GM12875 (cell line): ENCODE measurements at regions not wholly inside any gene's neighbourhood (a gene's known extent, or its start where the extent isn't known, plus 50 kb on each side); places are given as distances from the start of the nearest gene placed in this dataset.

ENCODE experiments used
- H3K4me3 ChIP-seq: one replicate; pipeline ENCODE4 v1.5.1; 2011; ENCODE audit warnings: low read depth, low read length, control low read depth
- TF ChIP-seq, protein P1 (sequence below): IDR thresholded peaks from 2 replicates; pipeline ENCODE4 v1.5.1; 2011; ENCODE audit warnings: low read depth, mild to moderate bottlenecking, control low read depth, inconsistent platforms, low read length, moderate library complexity, borderline replicate concordance; ENCODE audit not compliant: insufficient read depth

DNA sequence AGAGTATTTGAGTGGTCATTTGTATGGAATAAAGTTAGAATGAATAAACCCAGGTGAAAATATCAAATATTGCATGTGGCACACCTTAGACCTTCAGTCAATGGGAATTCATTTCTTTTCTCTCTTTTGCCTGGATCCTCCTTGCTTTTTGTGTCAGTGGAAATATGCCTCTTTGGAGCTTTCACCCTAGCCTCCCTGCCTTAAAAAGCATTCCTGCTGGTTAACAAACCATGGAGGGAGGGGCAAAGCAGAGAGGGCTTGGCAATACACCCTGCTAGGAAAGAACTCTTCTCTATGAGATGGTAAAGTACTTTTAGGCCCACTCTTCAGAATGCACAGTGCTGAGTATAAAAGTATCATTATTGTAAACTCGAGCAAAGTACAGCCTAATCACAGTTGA is 383.7 kb downstream of the DMAC1 start:
- no peak overlapping the region for H3K4me3 ChIP-seq
- TF ChIP-seq, protein P1, sequence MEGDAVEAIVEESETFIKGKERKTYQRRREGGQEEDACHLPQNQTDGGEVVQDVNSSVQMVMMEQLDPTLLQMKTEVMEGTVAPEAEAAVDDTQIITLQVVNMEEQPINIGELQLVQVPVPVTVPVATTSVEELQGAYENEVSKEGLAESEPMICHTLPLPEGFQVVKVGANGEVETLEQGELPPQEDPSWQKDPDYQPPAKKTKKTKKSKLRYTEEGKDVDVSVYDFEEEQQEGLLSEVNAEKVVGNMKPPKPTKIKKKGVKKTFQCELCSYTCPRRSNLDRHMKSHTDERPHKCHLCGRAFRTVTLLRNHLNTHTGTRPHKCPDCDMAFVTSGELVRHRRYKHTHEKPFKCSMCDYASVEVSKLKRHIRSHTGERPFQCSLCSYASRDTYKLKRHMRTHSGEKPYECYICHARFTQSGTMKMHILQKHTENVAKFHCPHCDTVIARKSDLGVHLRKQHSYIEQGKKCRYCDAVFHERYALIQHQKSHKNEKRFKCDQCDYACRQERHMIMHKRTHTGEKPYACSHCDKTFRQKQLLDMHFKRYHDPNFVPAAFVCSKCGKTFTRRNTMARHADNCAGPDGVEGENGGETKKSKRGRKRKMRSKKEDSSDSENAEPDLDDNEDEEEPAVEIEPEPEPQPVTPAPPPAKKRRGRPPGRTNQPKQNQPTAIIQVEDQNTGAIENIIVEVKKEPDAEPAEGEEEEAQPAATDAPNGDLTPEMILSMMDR: no peak

DNA sequence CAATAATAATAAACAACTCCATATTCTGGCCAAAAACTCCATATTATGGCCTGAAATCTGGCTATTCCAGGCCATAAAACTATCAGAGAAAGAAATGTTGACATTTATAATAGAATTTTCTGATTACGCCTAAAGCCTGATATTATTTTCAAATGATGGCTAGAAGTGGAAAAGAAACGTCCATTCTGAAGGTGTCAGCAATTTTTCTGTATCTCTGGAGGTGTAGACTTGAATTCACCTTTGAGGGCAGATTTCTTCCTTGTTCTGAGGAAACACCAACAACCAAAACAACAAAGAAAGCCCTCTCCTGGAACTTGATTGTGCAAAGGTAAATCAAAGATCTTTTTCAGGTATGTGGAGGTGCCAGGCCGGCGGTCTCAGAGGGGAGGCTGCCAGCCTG is 390.7 kb downstream of the DMAC1 start:
- TF ChIP-seq, protein P1: no peak
- H3K4me3 ChIP-seq: no peak overlapping the region

DNA sequence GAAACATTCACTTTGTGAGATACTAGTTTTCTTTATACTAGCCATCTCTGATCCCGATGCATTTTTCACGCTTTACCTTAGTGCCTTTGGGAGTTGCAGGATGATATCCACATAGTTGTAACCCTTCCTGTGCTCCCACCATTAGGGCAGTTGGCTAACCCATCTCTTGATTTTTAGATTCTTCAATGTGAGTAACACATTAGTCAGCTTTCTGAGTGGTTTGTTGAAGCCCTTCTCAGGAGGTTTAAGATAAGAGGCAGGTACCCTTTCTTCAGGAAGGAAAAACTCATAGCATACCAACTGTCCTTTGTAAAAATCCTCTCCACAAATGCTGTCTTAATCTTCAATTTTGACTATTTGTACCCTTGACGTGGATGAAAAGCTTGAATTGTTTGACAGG is 392.3 kb downstream of the DMAC1 start:
- H3K4me3 ChIP-seq: no peak overlapping the region
- TF ChIP-seq, protein P1: no peak

DNA sequence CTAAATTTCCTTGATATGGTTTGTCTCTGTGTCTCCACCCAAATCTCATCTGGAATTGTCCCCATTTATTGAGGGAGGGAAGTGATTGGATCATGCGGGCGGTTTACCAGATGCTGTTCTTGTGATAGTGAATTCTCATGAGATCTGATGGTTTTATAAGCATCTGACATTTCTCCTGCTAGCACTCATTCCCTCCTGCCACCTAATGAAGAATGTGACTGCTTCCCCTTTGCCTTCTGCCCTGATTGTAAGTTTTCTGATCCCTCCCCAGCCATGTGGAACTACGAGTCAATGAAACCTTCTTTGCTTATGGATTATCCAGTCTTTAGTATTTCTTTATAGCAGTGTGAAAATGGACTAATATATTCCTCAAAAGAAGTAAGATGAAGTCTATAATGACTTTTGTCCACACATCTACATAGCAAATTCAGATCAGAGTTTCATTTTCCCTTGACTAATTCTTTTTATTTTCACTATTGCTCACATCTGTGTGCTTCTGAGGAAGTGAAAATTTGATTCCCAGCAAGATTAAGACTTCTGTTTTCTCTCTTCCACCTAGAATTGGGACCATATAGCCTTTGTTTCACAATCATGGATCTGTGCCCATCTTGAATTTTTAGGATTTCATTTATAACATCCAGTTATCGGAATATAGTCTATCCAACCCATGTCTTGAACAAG is 393.5 kb downstream of the DMAC1 start:
- TF ChIP-seq, protein P1: no peak
- H3K4me3 ChIP-seq: no peak overlapping the region

DNA sequence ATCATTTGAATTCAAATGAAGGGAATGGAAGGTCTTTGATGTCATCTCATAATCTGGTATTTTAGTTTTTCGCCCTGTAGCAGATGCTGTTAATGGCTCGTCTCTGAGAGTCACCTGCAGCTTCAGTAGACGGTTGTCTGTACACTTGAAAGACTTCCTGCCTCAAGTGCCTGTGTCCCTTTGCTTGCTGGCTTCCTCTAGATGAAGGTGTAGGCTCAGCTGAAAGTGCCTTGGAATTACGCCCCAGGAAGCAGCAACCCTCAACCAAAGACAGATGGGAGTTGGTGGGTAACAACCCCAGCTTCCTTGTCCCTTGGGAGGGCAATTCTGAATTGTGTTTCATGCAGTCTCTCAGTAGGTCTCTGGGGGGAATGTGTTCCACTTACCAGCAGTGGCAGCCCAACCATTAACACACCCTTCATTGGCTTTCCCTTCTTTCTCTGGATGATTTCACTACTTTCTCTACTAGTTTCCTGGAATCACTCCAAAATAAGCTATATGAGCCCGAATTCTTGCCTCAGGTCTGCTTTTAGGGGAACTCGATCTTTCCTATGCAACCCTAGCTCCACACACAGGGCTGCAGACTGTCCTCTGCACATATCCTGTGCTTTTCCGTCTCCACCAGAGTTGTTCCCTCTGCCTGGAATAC is 395.6 kb downstream of the DMAC1 start:
- TF ChIP-seq, protein P1: no peak
- H3K4me3 ChIP-seq: no peak overlapping the region

DNA sequence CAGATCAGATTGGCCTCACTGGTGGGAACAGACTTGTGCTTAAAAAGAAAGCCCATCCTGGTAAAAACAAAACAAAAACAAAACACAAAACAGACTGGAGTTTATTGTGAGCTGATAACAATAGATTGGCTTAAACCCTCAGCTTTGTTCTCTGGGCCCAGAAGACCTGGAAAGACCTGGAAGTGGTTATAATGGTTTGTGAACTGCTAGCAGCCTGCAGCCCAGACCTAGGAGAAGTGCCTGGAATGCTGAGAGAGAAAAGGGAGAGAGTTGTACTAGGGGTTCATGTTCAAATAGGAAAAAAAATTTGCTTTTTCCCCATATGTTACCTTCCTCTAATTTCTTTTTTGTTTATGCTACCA is 396.6 kb downstream of the DMAC1 start:
- no peak overlapping the region for H3K4me3 ChIP-seq
- TF ChIP-seq, protein P1: no peak
